ENCODE measurements at regions not wholly inside any gene's neighbourhood (a gene's known extent, or its start where the extent isn't known, plus 50 kb on each side); places are given as distances from the start of the nearest gene placed in this dataset.

- TF ChIP-seq POLR2AphosphoS5 (IDR thresholded peaks at IDR 0.05; ENCODE audit: low read length) (no peak), MTA3 (IDR thresholded peaks at IDR 0.05; ENCODE audit: borderline replicate concordance, low read length) (no peak), CBX3 (IDR thresholded peaks at IDR 0.05; ENCODE audit: borderline replicate concordance, low read depth) (no peak), ATF3 (IDR thresholded peaks at IDR 0.05; ENCODE audit: borderline replicate concordance, extremely low read depth, low read depth, low read length) (no peak), SUZ12 (IDR thresholded peaks at IDR 0.05; ENCODE audit: unreplicated experiment) (no peak), ZBTB4 (CRISPR knock-in tag; IDR thresholded peaks at IDR 0.05) (no peak), SP1 (IDR thresholded peaks at IDR 0.05; ENCODE audit: low read depth, low read length) (no peak), CTCF (IDR thresholded peaks at IDR 0.05 in 2 of 3, conservative IDR thresholded peaks at IDR 0.05 in 1 of 3; ENCODE audit: control insufficient read depth in 2 of 3, extremely low read depth in 1 of 3, insufficient read depth in 1 of 3, low read depth in 3 of 3, low read length in 3 of 3) (no peak)
Measured at GRCh38 chr5:167250996-167251395, 1040.4 kb upstream of the WWC1 start.

Measured in GM12878 (cell line).